HG03432 (cell line): ENCODE measurements at regions not wholly inside any gene's neighbourhood (a gene's known extent, or its start where the extent isn't known, plus 50 kb on each side); places are given as distances from the start of the nearest gene placed in this dataset.
"Not testable (repeated sequence)": the region's sequence is repeated elsewhere in the genome, so short reads cannot be mapped to it uniquely, and the experiment has no call there.

Source experiments
- ATAC-seq: cut with Tn5 transposase; IDR thresholded peaks from one replicate; pipeline ENCODE4 v1.9.1; 2021; ENCODE audit warnings: mild to moderate bottlenecking, moderate library complexity; ENCODE audit not compliant: unreplicated experiment

DNA sequence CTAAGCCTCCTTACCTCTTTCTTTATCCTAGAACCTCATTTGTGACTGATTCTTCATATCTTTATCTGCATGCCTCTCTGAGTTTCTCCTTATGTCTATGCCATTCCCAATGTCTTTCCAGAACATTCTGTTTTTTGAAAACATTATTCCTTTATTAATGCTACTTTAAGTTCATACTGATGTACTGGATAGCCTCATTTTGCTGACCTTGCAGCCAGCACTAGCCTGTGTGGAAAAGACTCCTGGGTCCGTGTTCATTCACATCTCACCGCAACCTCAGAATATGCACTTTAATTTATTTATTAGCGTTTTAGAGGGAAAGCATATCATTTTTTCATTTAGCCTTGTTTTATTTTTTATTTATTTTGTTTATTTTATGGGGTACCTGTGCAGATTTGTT lies 208.1 kb upstream of the NPVF start:
- ATAC-seq, result no peak

DNA sequence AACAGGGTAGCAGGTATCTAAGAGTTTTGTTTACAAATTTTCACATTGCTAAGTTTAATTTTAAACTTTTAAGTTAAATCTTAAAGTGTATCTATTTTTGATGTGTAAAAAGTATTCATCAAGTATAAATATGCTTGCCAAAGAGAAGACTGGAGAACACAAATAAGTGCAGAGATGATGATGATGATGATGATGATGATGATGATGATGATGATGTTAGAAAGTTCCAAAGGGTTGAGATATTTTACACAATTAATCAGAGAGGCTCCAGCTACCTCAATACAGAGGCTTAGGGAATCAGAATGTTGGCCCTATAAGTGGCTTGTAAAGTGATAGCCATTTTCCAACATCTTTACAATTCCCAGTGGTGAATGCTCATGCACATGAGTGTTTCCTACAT lies 209.0 kb upstream of the NPVF start:
- ATAC-seq, result no peak

DNA sequence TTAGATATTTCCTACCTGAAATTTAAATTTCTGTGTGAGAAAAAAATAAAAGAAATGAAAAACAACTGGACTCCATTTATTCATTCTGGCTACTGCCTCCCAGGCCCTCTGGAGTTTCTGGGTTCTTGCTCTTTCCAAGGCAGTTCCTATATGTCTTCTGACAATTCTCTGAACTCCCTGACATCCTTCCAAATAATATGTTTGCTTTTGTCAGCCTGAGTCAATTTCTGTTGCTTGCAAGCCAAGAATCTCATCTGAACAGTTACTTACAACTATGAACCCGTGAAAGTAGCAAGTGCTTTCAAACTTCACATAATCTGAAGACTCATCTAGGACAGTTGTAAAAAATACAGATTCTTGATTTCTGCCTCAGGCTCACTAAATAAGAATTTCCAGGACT lies 216.7 kb upstream of the NPVF start:
- ATAC-seq, result no peak

DNA sequence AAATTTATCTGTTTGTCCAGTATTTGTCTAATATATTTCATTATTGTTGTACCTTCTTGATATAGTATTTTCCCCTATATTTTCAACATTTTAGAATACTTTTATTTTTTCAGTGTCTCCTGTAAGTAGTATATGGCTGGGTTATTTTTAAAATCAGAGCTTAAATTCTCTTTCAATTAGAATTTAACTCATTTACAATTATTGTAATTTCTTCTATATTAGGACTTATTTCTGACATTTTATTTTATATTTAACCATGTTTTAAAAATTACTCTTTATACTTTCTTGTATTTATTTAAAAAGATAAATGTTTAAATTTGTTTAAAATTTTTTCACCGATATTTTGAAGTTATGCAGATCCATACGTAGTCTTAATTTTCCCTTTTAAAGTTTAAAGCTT lies 220.0 kb upstream of the NPVF start:
- no peak for ATAC-seq

DNA sequence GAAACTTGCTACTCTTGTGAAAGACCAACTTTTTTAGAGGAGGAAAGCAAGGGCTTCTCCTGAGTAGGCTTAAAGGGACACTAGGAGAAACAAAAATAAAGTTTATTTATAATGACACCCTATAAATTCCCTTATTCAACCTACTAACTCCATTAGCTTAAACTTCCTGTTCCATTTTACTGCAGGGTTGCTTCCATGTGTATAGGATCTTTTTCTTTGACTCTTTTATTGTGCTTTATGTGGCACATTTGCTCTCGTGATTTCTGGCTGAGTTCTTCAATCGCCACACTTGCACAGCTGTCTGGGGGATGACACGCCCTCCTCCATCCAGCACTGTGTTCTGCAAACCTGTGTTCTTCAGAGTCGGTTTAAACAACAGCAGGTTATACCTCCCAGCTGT lies 225.7 kb upstream of the NPVF start:
- no peak for ATAC-seq

DNA sequence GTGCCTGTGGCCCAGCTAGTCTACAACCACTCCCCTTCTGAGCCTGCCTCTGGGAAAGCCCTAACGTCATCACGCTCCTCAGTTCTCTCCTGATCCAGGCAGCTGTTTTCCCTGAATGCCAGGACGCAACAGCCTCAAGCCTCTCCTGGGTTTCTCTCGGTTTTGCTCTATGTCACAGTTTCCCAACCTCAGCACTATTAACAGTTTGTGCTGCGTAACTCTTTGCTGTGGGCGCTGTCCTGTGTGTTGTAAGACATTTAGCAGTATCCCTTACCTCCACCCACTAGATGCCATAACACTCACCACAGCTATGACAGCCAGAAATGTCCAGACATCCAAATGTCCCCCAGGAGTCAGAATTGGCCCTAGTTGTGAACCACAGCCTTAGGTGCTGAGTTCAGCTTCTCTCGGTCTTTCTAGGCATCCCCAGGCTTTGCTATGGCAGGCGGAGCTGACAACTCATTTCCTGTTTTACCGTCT lies 226.3 kb upstream of the NPVF start:
- no peak for ATAC-seq

DNA sequence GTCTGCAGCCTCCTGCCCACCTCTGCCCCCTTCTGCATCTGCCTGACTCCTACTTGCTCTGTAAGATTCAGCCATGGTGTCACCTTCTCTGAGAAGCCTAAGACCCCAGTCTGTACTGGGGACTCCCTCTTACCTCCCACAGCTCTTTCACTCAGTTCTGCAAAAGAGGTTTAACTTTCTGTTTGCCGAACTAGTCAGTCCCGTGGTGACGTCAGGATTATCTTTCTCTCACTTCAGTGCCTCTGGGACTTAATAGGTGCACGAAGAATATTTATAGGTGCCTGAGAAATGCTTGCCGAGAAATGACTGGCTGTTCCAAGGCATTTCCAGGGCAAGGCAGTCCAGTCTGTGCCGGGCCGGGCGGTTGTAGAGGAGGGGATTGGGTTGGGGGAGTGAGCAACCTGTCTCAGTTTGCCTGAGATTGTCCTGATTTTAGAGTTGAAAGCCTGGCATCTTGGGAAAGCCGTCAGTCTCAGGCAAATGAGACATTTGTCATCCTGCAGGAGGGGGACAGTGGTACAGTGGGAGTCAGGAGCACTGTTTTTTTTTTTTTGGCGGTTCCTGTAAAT lies 227.5 kb upstream of the NPVF start:
- no peak for ATAC-seq

DNA sequence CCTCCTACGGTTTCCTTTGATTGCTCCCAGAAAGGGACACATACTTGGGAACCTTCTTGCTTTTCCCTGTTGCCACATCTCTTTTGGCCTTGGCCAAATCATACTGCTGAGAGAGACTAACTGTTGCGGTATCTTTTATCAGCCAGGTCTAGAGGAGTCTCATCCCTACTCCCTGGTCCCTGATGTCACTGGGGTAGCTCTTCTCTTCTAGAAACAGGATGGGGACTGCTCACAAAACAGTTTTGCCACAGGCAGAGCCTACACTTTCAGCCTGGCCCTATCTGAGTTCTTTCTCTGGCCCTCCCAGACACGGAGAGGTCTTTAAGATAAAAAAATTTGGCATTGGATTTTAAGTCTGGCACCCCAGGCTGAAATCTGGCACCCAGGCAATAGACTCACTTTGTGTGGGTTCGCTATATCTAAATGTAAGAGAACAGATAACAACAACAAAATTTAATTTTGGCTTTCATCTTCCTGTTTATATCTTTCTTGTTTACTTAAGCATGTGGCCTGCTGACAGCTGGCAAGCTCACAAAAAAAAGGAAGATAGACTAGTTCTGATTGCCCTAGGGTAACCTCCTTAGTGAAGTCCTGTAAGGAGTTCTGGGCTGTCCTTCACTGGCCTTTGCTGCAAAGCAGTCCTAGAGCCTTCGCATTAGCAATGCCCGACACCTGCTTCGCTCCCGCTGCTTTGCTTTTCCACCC lies 228.3 kb upstream of the NPVF start:
- no peak for ATAC-seq

DNA sequence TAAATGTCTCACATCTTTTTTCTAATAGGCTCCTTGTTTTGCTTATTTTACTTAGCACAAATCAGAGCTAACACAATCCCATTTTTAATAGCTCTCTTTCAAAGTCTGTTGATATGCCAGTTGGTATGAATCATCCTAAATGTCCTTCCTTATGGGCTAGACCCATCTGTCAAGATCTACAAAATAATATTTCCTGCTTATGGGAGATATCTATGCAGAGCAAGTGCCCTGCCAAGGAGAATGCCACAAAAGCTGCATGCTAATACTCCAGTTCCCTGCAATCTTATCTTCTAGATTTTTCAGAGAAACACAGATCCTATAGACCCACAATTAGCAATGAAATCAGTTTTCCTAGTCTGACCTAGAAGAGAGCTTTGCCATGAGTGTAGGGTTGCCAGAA lies 230.8 kb upstream of the NPVF start:
- no peak for ATAC-seq

DNA sequence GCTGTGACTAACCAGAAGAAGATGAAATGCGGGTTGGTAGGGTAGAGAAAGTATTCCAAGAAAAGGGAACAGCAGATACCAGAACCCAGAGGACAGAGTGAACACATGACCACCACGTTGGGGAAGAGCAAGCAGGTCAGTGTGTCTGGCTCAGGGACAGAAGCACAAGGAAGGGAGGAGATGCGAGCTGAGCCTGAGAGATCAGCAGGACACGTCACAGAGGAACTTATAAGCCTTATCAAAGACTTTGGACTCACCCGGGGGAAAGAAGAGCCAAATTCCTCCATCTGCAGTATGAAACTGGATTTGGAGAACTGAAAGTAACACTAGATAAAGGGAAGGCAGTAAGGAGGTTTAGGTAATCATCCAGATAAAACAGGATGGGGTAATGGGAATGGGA lies 232.1 kb upstream of the NPVF start:
- no peak for ATAC-seq

DNA sequence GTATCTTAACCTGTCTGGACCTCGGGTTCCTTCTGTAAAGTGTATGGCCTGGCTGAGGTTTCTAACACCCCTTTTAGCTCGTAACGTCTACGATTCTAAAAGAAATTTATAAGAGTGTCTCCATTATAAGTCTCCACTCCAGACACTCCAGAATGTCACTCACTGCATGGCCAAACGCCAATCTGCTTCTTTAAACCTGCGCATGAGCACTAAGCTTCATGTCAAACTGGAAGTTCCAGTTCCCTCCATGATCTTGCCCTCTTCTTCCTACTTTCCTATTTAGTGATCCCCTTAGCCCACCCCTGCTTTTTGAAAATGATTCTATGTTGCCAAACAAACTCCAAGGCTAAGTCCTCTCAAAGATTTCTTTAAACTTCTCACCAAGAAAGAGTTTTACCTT lies 241.4 kb upstream of the NPVF start:
- no peak for ATAC-seq

DNA sequence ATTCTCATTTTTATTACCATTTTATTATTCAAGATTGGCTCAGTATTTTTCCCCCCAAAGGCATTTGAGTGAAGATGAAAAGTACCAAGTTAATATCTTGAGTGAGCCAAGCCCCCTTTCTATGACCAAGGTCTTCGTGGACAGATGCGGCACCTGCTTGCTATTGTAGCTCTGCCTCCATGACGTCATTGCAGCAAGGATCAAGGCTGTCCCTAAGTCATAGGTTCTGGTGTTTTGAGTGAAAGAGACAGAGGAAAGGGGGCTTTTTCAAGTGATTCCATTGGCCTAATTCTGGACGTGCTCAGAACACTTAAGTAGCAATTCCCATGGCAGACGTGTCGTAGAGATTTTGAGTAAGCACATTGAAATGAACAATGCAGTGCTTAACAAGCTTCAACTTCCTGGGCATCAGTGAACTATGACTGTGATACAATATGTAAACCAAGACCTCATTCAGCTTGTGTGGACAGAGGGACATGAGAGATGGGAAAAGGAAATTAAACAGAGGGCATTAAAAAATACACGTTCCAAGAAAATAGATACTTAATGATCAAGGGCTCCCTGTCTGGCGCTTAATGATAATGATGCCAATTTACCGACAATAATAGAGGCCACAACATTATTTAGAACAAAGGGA lies 248.7 kb upstream of the NPVF start:
- no peak for ATAC-seq

DNA sequence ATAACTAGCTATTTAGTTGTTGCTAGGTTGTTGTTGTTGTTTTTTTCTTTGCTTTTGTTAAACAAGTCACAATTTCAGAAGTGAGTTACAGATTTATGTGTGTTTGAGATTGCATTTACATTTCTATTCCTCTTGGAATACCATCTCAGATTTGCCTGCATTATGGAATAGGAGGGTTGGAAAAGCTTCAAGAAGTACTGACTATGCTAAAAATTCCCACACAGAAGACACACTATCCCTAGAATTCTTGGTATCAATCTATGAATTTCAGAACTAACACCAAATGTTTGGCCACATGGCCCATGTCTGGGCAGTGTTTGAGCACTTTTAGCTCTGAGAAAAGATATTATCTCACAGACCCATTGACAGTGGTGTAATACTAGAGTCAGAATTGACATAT lies 249.9 kb upstream of the NPVF start:
- not testable (repeated sequence) for ATAC-seq

DNA sequence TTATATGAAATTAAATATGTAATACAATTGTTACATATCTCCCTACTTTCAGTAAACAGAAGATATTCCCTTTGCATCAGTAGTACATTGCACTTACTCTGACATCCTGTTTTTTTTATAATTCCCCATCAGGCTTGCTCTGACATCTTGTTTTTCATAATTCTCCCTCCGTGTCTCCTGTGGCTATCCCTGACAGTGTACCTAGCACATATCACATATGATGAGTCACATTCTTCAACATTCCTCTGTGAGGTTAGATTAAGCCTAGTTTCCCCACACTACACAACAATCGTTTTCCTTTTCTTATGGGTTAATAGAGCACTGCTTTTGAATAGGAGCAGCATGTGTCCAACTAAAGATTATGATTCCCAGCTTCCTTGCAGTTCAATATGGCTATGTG lies 250.6 kb upstream of the NPVF start:
- ATAC-seq, result no peak

DNA sequence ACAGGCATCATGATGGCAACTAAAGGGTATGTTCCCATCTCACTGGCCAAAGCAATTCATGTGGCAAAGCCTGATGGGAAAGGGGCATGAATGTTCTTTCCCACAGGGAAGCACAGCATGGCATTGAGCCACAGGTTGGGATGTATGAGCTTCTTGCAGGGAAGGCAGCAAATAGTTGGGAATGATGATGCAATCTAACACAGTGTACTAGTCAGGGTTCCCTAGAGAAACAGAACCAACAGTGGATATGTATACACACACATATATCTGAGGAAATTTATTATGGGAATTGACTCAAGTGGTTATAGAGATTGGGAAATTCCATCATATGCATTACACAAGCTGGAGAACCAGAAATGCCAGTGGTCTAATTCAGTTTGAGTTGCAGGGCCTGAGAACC lies 253.6 kb upstream of the NPVF start:
- ATAC-seq, result no peak

DNA sequence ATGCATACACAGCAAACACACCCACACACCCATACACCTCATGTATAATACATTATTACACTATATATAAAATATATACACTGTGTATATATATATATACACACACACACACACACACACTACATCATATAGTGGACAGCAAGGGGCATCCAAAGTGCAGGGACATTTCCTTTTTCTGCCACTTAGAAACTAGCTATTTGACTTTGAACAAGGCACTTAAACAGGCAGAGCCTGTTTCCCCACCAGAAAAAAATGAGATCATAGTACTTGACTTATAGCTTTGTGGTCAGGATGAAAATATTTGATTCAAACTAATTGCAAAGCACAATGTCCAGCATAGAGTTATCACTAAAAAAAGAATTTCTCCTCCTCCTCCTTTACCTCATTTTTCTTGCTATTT lies 254.3 kb upstream of the NPVF start:
- no peak for ATAC-seq

DNA sequence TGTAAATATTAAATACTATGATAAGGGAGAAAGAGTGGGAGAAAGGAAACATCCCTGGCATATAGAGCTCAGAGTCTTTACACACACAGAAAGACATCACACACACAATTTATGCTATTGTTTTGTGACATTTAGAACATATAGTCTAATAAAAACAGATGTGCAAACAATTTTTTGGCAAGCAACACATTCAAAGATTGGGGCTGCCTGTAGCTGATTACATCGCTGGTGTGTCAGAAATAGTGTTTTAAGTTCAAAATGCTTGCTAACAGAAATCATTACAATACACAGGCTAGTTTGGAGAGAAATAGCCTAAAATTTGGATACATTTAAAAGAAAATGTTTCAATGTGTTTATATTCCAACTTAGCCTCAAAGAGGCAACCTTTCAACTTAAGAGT lies 256.7 kb upstream of the NPVF start:
- no peak for ATAC-seq

DNA sequence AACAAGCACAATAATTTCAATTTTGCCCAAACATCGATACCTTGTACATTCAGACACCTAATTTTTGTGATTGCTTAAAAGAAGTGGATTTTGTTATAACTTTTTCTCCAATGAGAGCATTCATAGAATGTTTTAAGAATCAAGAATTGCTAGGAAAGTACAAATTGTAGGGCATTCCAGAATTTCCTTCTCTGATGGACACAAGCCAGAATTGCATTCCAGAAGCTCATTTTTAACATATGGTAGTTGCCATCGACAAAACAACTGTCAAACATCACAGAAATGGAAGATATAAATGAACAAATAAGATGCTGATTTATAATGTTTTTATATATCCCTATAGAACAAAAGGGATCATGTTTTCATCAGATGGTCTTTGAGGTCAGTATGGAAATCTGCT lies 258.4 kb upstream of the NPVF start:
- no peak for ATAC-seq

DNA sequence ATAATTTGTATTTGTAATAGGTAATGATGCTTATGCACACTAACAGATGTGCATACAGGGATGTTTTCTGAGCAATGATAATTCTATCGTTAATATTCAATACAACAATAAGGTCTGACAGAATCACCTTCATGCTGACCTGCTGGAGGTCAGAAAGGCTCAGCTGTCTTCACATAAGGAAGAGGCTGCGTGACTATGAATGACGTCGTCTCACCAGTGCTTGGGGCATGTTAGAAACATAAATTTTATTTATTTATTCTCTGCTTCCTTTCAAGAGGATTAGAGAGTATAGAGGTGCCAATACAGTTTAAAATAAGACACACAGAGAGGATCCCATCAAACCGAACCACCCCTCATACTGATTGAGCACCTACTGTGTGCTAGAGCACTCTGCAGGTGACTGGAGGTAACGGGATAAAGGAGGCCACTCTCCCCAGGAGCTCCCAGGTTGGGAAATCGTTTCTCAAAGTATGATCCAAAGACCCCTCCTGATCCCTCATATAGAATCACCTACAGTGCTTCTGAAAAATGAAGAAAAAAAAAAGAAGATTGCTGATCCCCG lies 265.6 kb upstream of the NPVF start:
- no peak for ATAC-seq

DNA sequence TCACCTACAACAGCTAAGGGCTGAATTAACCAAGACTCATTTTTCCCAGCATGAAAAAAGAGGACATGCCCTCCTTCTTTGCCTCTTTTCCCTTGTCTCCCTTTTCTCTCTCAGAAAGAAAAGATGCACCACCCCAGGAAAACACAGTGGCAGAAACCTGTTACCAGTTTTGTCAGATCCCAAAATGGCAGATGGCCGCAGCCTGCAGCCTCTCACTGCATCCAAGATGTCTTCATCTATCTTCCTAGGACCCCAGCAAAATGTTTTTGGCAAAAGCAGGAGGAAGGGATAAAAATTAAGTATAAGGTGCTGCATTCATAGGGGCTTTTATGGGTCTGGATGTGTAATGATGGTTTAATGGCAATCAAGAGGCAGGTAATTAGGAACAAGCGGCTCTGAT lies 266.6 kb upstream of the NPVF start:
- ATAC-seq, result no peak

DNA sequence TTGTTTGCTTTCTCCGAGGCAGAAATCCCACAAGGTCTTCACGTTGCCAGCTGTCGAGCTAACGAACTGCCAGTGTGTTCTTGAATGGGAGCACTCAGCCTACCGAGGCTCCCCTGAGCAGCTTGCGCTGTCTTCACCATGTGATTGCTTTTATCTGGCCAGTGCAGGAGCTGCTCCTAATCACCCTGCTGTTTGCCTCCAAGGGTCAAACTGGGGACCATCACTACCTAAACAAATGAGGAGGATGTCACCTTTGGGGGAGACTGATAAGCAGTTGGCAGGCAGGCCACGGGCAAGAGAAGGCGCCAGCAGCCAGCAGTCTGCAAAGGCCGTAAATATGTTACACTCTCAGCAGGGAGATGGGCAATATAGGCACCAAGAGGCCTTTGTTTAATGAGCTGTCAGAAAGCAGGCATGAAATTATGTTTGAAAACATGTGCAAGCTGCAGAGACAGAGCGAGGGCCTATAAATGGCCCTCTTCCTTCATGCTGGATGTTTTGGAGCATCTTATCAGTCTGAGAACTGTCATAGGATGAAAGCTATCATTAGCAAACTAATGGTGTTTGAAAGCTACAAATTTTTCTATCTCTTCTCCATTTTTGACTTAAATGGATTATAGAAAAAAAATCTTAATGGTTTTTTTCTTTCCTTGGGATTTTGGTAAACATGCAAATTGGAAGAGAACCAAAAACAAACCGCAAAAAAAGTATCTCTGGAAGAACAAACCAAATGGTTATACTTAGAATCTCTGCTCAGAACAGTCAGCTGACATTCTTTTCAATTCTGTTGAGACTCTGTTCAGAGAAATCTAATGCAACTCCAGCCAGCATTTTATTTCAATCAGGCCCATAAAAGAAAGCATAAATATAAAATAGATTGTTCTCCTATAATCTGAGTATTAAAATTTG lies 267.3 kb upstream of the NPVF start:
- ATAC-seq, result no peak
